ENCODE measurements at regions not wholly inside any gene's neighbourhood (a gene's known extent, or its start where the extent isn't known, plus 50 kb on each side); places are given as distances from the start of the nearest gene placed in this dataset.

DNA sequence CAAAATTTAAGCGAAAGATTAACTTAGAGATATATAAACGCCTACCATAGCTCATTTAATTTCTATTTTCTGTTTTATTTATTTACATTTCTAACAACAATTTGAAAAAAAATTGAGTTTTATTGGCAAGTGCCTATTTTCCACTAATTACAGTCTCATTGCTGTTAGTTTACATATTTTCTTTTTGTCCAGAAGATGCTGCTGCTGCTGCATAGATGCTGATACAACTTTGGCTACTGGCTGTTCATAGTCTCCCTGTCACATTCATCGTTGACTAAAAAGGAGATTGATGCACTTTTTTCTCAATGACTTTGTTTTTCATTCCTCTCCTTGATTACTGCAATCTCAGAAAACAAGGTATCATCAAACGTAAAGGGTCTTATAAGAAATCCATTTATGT is 235.4 kb downstream of the CDH9 start:
- POLR2A ChIA-PET, result no interaction called here
- H3K4me3 ChIP-seq (ENCODE audit: low read depth, low read length), result no peak overlapping the region
- TF ChIP-seq, protein P1, sequence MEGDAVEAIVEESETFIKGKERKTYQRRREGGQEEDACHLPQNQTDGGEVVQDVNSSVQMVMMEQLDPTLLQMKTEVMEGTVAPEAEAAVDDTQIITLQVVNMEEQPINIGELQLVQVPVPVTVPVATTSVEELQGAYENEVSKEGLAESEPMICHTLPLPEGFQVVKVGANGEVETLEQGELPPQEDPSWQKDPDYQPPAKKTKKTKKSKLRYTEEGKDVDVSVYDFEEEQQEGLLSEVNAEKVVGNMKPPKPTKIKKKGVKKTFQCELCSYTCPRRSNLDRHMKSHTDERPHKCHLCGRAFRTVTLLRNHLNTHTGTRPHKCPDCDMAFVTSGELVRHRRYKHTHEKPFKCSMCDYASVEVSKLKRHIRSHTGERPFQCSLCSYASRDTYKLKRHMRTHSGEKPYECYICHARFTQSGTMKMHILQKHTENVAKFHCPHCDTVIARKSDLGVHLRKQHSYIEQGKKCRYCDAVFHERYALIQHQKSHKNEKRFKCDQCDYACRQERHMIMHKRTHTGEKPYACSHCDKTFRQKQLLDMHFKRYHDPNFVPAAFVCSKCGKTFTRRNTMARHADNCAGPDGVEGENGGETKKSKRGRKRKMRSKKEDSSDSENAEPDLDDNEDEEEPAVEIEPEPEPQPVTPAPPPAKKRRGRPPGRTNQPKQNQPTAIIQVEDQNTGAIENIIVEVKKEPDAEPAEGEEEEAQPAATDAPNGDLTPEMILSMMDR (IDR thresholded peaks at IDR 0.05; ENCODE audit: insufficient read depth, low read depth, low read length), result no peak
- H3K27me3 ChIP-seq (ENCODE audit: control insufficient read depth, insufficient read depth, low read length), result no peaks in the 10 kb centered on the region
- H3K36me3 ChIP-seq (ENCODE audit: control insufficient read depth, insufficient read depth, low read length), result no peaks in the 10 kb centered on the region
- DNase-seq (ENCODE audit: low read depth), result no peak
- CTCF ChIA-PET, result no interaction called here

DNA sequence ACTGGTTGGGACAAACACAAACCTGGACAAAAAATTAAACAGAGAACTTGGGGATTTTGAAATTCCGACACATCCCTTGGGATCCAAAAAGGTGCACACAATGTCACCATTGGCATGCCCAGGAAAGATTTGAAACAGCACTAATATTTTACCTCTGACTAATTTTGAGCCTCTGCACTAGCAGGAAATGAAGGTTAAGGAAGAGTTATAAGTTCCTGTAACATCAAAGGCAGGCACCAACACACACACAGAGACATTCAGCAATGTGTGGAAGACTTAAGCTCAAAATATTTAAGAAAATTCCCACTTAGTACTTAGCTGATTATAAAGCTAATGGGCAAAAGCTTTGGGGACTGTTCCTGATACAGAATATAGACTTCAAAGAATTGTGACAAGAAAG is 247.0 kb downstream of the CDH9 start:
- TF ChIP-seq, protein P1 (IDR thresholded peaks at IDR 0.05; ENCODE audit: insufficient read depth, low read depth, low read length), result no peak
- no peaks in the 10 kb centered on the region for H3K27me3 ChIP-seq (ENCODE audit: control insufficient read depth, insufficient read depth, low read length)
- POLR2A ChIA-PET, result no interaction called here
- CTCF ChIA-PET, result no interaction called here
- H3K4me3 ChIP-seq (ENCODE audit: low read depth, low read length), result no peak overlapping the region
- no peaks in the 10 kb centered on the region for H3K36me3 ChIP-seq (ENCODE audit: control insufficient read depth, insufficient read depth, low read length)
- no peak for DNase-seq (ENCODE audit: low read depth)

DNA sequence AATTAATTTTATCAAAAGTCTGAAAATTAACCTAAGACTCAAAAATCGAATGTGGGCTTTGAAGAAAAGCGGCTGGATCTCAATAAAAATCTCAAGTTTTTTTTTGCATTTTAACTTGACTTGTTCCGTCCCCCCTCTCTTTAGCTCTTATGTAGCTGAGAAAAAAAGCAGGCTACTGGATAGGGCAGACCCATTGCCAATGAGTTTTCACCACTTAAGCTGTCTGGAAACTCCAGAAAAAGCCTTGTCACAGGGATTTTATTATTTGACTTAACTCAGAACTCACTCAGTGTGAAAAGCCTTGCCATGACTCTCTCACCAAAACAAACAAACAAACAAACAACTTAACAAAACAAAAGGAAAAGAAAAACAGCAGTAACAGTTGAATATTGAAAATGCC is 247.4 kb downstream of the CDH9 start:
- no peaks in the 10 kb centered on the region for H3K36me3 ChIP-seq (ENCODE audit: control insufficient read depth, insufficient read depth, low read length)
- H3K27me3 ChIP-seq (ENCODE audit: control insufficient read depth, insufficient read depth, low read length), result no peaks in the 10 kb centered on the region
- ChIA-PET POLR2A (no interaction called here), CTCF (no interaction called here)
- no peak for DNase-seq (ENCODE audit: low read depth)
- H3K4me3 ChIP-seq (ENCODE audit: low read depth, low read length), result no peak overlapping the region
- TF ChIP-seq, protein P1 (IDR thresholded peaks at IDR 0.05; ENCODE audit: insufficient read depth, low read depth, low read length), result no peak

DNA sequence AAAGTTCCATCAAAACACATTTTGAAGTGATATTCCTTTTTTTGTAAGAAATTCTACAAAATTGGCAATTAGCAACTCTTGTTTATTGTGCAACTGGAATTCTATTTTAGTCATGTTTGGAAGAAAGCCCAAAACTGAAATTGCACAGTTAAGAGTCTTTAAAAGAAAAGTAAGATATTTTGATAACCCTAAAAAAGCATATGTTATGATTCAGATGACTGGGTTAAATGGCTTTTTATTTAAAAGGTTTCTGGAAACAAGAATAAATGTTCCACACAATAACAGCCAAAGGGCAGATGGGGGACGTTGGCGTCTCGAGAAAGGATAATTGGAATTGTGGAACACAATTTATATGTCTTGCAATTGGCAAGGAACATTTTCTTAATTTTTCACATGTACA is 275.2 kb downstream of the CDH9 start:
- ChIA-PET POLR2A (no interaction called here), CTCF (no interaction called here)
- DNase-seq (ENCODE audit: low read depth), result no peak
- Histone ChIP-seq H3K27me3 (ENCODE audit: control insufficient read depth, insufficient read depth, low read length) (no peaks in the 10 kb centered on the region), H3K4me3 (ENCODE audit: low read depth, low read length) (no peak overlapping the region), H3K36me3 (ENCODE audit: control insufficient read depth, insufficient read depth, low read length) (no peaks in the 10 kb centered on the region)
- TF ChIP-seq, protein P1 (IDR thresholded peaks at IDR 0.05; ENCODE audit: insufficient read depth, low read depth, low read length), result no peak

DNA sequence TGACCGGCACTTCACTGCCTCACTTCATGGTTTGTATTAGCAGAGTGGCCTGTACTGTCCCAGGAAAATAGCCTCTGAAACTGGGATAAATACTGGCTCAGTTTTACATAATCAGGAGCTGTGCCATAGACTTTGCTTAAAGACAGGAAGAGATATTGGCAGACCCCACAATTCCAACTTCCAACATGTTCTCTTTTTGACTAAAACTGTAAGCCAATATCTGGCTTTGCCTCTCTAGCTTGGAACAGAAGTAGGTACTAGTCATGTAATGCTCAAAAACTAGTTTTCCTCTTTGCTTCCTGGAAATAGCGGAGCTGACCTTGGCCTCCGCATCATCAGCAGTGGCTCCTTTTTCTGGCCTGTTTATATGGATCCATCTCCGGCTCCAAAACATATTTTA is 276.9 kb downstream of the CDH9 start:
- TF ChIP-seq, protein P1 (IDR thresholded peaks at IDR 0.05; ENCODE audit: insufficient read depth, low read depth, low read length), result no peak
- no peaks in the 10 kb centered on the region for H3K36me3 ChIP-seq (ENCODE audit: control insufficient read depth, insufficient read depth, low read length)
- ChIA-PET CTCF (no interaction called here), POLR2A (no interaction called here)
- no peaks in the 10 kb centered on the region for H3K27me3 ChIP-seq (ENCODE audit: control insufficient read depth, insufficient read depth, low read length)
- no peak for DNase-seq (ENCODE audit: low read depth)
- no peak overlapping the region for H3K4me3 ChIP-seq (ENCODE audit: low read depth, low read length)
